Stomach (tissue), 8 donors: ENCODE measurements at regions not wholly inside any gene's neighbourhood (a gene's known extent, or its start where the extent isn't known, plus 50 kb on each side); places are given as distances from the start of the nearest gene placed in this dataset.

ENCODE experiments used
- DNase-seq, 2 donors: peaks; one replicate each; pipeline versions ENCODE4 v3.0.0 to v3.0.0-alpha.2; 2013 to 2019
- H3K27ac ChIP-seq, 5 donors: fragments of 200-600 bp in 4 of 5; sonication (generic) in 4 of 5; one replicate each; pipeline ENCODE4 v1.5.1; 2013 to 2019; ENCODE audit warnings: mild to moderate bottlenecking in 1 of 5, moderate library complexity in 1 of 5
- H3K27me3 ChIP-seq, 3 donors: fragments of 200-600 bp; sonication (generic); one replicate each; pipeline ENCODE4 v1.5.1; 2017 to 2019; ENCODE audit warnings: mixed run types in 1 of 3
- H3K36me3 ChIP-seq, 4 donors: fragments of 200-600 bp; sonication (generic); 1 replicate in 3 of 4; 2 replicates in 1 of 4; pipeline ENCODE4 v1.5.1; 2016 to 2019
- H3K4me1 ChIP-seq, 4 donors: fragments of 200-600 bp; sonication (generic); one replicate each; pipeline ENCODE4 v1.5.1; 2016 to 2019
- H3K4me3 ChIP-seq, 4 donors: fragments of 200-600 bp; sonication (generic) in 3 of 4; one replicate each; pipeline ENCODE4 v1.5.1; 2016 to 2019; ENCODE audit warnings: mild to moderate bottlenecking in 1 of 4
- H3K9me3 ChIP-seq, 4 donors: fragments of 200-600 bp; sonication (generic); one replicate each; pipeline ENCODE4 v1.5.1; 2016 to 2019
- CTCF ChIP-seq, 7 experiments: fragments of 450-650 bp in 4 of 7; fragments of 200-600 bp in 3 of 7; sonication (generic) in 3 of 7; IDR thresholded peaks; one replicate each; pipeline ENCODE4 v1.5.1; 2016 to 2019; ENCODE audit warnings: antibody characterized with exemption in 7 of 7, control low read depth in 2 of 7, mild to moderate bottlenecking in 1 of 7
- EP300 ChIP-seq: sonication (generic); formaldehyde crosslinking; IDR thresholded peaks from one replicate; pipeline ENCODE4 v1.6.1; 2017; ENCODE audit warnings: antibody characterized with exemption
- POLR2A ChIP-seq, 4 donors: fragments of 450-650 bp; IDR thresholded peaks; one replicate each; pipeline ENCODE4 v1.6.1; 2016; ENCODE audit warnings: antibody characterized with exemption in 4 of 4, control low read depth in 2 of 4, mild to moderate bottlenecking in 1 of 4, moderate library complexity in 1 of 4
- POLR2AphosphoS5 ChIP-seq, 3 donors: sonication (generic); formaldehyde crosslinking; IDR thresholded peaks; one replicate each; pipeline ENCODE4 v1.6.1; 2016; ENCODE audit warnings: antibody characterized with exemption in 3 of 3
- WGBS, 5 donors: extraction: QIAGEN DNeasy Blood & Tissue Kit in 3 of 5; methylation state at CpG; one replicate each; pipeline versions ENCODE4 v1.1.5 to v1.1.7; 2013 to 2018; 5-methylcytosine and 5-hydroxymethylcytosine counted together
- intact Hi-C: fragments of 100-400 bp; cut with DNase I; formaldehyde crosslinking; loops from one replicate; pipeline ENCODE4 v1.15.1; 2023; ENCODE audit warnings: low total_unique reads
- donor health status: healthy with polysubstance abuse.
- donor health status: Bipolar disorder and iron deficiency.
- donor health status: healthy.

GRCh38 chr7:48703466-48703865 lies 220.9 kb upstream of the CDC14C start:
- no peak for DNase-seq
- intact Hi-C loops = no loop called here
- no peaks in the 10 kb centered on the region for H3K4me1 ChIP-seq
- H3K27me3 ChIP-seq = no peaks in the 10 kb centered on the region
- no peak for TF ChIP-seq POLR2A (IDR thresholded peaks at IDR 0.05)
- no peak for TF ChIP-seq POLR2AphosphoS5 (IDR thresholded peaks at IDR 0.05)
- no peak for TF ChIP-seq EP300
- TF ChIP-seq CTCF (IDR thresholded peaks at IDR 0.05) = no peak
- H3K36me3 ChIP-seq = no peaks in the 10 kb centered on the region
- H3K9me3 ChIP-seq = no peaks in the 10 kb centered on the region
- no peak overlapping the region for H3K4me3 ChIP-seq
- WGBS, 5 donors = 63 to 84% (median 78%) methylated on average over 5 of the region's 5 CpGs
- no peak overlapping the region for H3K27ac ChIP-seq

- H3K9me3 ChIP-seq = peaks cover 0 to 3% (median 0%) of the 10 kb centered on the region in 4 donors
- 68 to 88% (median 73%) methylated on average over 4 of the region's 4 CpGs for WGBS, 5 donors
- no peaks in the 10 kb centered on the region for H3K27me3 ChIP-seq
- no peak for DNase-seq
- no peak for TF ChIP-seq POLR2A (IDR thresholded peaks at IDR 0.05)
- no peak for TF ChIP-seq CTCF (IDR thresholded peaks at IDR 0.05)
- no peak for TF ChIP-seq EP300
- TF ChIP-seq POLR2AphosphoS5 (IDR thresholded peaks at IDR 0.05) = no peak
- intact Hi-C loops = no loop called here
- no peaks in the 10 kb centered on the region for H3K36me3 ChIP-seq
- H3K27ac ChIP-seq = no peak overlapping the region
- H3K4me1 ChIP-seq = no peaks in the 10 kb centered on the region
- H3K4me3 ChIP-seq = no peak overlapping the region
Measured at GRCh38 chr7:48708122-48708521, 216.2 kb upstream of the CDC14C start.

- no peaks in the 10 kb centered on the region for H3K36me3 ChIP-seq
- H3K27ac ChIP-seq = no peak overlapping the region
- H3K4me1 ChIP-seq = no peaks in the 10 kb centered on the region
- peaks cover 0 to 3% (median 0%) of the 10 kb centered on the region in 4 donors for H3K9me3 ChIP-seq
- WGBS, 5 donors = 30 to 43% (median 38%) methylated on average over 7 of the region's 7 CpGs
- no peak overlapping the region for H3K4me3 ChIP-seq
- intact Hi-C loops = no loop called here
- no peak for TF ChIP-seq POLR2A (IDR thresholded peaks at IDR 0.05)
- no peak for TF ChIP-seq CTCF (IDR thresholded peaks at IDR 0.05)
- TF ChIP-seq EP300 = no peak
- TF ChIP-seq POLR2AphosphoS5 (IDR thresholded peaks at IDR 0.05) = no peak
- DNase-seq = no peak
- no peaks in the 10 kb centered on the region for H3K27me3 ChIP-seq
Measured at GRCh38 chr7:48708635-48709034, 215.7 kb upstream of the CDC14C start.

GRCh38 chr7:48710995-48711394 lies 213.4 kb upstream of the CDC14C start:
- H3K9me3 ChIP-seq = peaks cover 0 to 3% (median 0%) of the 10 kb centered on the region in 4 donors
- intact Hi-C loops = no loop called here
- H3K27me3 ChIP-seq = no peaks in the 10 kb centered on the region
- no peaks in the 10 kb centered on the region for H3K36me3 ChIP-seq
- no peak for TF ChIP-seq POLR2AphosphoS5 (IDR thresholded peaks at IDR 0.05)
- no peak for TF ChIP-seq EP300
- no peak for TF ChIP-seq CTCF (IDR thresholded peaks at IDR 0.05)
- TF ChIP-seq POLR2A (IDR thresholded peaks at IDR 0.05) = no peak
- H3K27ac ChIP-seq = no peak overlapping the region
- no peaks in the 10 kb centered on the region for H3K4me1 ChIP-seq
- DNase-seq = no peak
- no peak overlapping the region for H3K4me3 ChIP-seq
- WGBS, 5 donors = 53 to 71% (median 64%) methylated on average over 2 of the region's 2 CpGs
